ENCODE measurements at regions not wholly inside any gene's neighbourhood (a gene's known extent, or its start where the extent isn't known, plus 50 kb on each side); places are given as distances from the start of the nearest gene placed in this dataset.

DNA sequence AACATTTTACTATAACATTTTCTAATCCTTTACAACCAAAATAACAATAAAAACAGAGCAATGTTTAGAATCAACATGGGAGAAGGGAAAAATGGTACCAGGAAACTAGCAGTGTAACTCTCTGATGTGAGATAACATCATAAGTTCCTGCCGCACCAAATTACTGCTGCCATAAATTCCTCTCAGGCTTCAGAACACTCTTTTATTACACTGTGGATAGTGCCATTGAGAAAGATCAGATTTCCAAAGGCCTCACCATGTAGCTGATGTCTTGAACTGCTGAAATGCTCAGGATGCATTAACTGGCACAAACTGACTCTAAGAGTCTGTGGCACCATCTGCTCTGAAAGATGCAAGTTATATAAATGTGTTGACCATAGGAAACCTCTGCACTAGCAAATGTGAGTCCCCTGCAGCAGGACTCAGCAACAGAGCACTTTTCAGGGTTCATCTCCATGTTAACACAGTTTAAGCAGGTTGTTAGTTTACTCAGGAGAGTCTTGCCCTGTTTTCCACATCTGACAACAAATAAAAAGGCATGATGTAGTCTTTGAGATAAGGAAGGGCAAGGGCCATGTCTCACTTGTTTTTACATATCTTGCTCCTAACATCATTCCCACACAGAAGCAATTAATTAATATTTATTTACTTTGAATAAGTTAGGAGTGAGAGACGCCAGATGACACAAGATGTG lies 218.1 kb downstream of the CETN3 start:
- DNase-seq (ENCODE audit: low spot score) = no peak

DNA sequence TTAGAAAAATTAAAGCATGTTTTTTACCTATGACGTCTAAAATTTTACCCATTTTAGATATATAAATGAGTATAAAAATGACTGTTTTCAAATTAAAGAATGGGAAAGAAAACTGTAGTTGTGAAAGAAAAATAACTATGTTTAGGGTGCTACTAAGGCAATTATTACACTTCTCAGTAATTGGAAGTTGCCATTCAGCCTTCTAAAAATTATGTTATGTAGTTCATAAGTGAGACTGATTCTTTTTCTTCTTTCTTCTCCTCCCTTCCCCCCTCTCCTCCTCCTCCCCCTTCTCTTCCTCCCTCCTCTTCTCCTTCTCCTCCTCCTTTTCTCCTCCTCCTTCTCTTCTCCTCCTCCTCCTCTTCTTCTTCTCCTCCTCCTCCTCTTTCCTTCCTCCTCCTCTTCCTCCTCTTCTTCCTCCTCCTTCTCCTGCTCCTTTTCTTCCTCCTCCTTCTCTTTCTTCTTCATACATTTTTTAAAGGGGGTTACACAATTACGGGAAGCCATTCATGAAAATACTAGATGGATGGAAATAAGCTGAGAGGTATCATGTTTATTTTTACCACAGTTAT lies 223.6 kb downstream of the CETN3 start:
- no peak for DNase-seq (ENCODE audit: low spot score)

DNA sequence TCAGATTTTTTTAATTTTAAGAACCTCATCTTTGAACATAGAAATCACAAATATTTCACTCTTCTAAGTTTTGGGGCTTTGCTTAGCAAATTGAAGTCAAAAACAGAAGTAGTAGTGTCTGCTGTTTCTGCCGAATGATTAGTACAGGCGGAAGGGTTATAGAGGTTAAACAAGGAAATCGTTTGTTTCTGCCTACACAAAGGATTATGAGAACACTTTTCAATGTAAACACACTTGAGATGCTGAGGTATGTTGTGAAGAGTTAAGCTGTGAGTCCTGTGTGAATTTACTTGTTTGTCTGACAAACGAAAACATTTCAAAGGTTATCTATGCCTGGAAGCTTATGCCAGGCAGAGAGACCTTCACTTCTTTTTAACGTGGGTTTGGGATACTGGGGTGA lies 224.8 kb downstream of the CETN3 start:
- DNase-seq (ENCODE audit: low spot score) = no peak

DNA sequence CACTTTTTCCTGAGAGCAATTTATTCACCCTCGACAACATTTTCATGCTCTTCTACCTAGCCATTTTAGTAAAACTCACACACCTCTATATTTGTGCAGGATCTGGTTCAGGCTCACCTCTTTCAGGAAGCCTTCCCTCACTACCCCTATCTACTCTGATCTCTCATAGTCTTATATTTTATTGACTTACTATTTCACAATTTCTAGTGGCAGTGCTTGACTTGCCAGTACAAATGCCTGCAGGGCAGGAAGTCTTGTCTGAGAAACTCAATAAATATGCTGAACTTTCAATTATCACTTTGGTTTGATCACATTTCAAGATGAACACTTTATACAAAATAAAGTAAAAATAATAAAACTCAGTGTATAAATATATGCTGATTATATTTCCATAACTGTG lies 226.8 kb downstream of the CETN3 start:
- DNase-seq (ENCODE audit: low spot score) = no peak

DNA sequence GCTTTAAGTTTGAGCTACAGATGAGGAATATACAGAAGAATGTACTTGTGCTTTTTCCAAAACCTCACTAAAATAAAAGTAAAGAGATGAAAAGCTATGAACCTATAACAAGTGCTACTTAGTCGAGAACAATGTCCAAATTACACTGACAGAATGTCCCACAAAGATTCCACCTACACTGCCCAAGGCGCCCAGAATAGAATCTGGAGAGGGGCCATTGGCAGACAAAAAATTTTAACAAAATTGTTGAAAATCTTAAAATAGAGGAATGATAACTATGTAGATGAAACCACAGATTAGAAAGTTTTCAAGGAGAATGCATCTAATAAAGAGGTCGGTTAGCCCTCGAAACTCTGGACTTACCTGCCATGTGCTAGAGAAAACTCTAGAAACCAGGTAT lies 235.3 kb downstream of the CETN3 start:
- DNase-seq (ENCODE audit: low spot score) = no peak

DNA sequence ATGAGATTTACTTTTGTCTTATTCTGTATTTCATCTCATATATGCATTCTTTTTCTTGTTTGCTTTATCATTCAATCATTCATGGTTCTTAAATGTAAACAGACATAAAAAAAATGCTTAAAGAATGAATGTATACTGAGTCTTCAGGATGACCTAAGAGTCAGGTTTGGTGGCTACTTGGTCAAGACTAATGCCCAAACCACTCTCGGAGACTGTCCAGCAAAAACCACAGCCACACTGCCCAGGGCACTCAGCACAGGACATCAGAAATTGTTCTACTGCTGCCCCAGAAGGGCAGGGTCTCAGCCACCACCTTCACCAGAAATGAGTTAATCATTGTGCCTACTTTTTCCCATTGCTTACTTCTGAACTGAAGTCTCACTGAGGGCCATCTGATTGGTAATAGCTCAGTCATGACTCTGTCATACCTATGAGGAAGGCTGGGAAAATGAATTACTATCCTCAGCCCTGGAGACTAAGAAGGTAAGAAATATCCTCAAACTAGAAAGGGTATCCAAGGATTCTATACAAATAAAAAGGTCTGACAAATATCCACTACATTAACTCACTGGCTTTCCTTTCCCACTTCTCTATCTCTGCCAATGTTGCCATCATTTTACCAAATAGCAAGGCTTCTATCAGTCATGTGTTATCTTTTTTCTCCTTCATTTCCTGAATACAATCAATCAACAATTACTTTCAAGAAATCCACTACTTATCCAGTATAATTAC lies 236.1 kb downstream of the CETN3 start:
- DNase-seq (ENCODE audit: low spot score) = no peak

DNA sequence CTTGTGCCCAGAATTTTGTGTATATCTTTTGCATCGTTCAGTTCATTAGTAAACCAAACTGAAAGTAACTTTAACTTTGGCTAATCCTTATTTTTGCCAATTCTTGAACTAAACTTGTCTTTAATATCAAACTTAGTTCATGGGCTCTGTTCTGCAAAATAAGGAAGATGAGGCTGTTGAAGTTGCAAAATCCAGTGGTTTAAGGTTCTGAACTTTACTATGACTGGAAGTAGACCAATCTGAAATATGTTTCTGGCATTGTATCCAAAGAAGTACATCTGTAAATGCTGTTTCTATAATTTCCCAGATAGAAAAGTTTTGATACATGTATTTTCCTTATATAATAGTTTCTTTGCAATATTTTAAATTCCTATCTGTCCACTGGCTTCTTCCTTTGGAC lies 238.1 kb downstream of the CETN3 start:
- no peak for DNase-seq (ENCODE audit: low spot score)

DNA sequence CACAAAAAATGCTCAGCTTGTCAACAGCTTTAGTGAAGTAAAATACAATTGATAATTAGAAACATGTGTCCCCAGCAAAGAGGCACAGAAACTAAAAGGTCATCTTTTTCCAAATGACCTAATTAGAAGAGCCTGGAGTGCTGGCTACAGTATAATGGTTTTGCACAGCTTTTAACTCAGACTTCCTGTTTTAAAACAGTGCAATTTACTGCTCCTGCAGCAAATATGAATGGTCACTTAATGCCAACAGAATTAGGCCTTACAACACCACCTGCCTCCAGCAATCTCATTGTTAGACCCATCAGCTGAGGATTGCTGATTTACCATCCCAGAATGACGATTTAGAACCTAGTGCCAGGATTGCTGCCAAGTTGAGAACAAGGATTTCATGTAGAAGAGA lies 239.3 kb downstream of the CETN3 start:
- DNase-seq (ENCODE audit: low spot score) = no peak

DNA sequence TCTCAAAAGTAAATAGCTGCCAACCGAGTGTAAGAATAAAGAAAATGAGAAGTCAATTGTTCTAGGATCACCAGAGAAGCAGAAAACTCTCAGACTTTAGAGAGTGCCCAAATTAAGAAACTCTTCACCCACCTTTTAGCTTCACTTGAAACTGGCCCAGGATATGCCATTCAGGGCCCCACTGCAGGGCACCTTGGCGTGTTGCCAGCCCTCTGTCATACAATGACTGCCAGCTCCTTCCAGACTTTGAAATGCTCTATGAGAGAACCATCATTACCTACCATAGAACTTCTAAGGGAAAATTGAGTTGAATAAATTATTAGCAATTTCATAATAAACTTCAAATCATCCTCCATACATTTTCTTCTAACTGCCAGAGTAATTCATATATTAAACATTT lies 240.5 kb downstream of the CETN3 start:
- DNase-seq (ENCODE audit: low spot score) = no peak

DNA sequence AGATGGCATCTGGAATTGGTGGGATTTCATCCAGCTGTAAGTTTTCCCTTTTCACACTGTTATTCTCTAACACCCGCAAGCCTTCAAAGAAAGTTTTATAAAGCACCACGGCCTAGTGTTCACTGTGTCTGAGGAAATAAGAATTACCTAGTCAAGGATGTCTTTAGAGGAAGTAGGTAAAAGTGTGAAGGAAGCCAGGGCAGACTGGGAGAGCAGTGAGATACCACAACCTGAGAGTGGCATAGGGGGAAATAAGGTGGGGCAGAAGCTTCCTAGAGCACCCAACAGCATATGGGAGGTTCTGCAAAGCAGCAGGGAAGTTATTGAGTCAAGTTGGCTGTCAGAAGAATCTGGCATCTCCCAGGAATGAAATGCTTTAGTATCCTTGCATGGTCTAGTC lies 241.2 kb downstream of the CETN3 start:
- no peak for DNase-seq (ENCODE audit: low spot score)

DNA sequence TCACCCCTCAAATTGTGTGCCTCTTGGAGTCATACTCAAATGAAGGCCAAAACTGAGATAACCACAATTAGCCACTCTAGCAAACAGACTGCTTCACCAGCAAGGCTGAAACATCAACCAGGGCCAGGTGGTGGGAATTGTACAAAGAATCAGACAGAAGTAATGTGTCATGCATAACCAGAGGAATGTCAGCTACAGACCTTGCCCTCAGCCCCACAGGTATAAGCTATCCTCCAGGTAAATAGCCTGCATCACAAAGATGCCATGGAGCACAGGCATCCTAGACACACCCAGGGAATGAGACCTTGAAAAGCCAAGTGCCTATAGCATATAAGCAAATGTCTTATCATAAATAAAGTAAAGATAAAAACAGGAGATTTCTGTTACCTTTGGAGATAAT lies 242.7 kb downstream of the CETN3 start:
- DNase-seq (ENCODE audit: low spot score) = no peak

DNA sequence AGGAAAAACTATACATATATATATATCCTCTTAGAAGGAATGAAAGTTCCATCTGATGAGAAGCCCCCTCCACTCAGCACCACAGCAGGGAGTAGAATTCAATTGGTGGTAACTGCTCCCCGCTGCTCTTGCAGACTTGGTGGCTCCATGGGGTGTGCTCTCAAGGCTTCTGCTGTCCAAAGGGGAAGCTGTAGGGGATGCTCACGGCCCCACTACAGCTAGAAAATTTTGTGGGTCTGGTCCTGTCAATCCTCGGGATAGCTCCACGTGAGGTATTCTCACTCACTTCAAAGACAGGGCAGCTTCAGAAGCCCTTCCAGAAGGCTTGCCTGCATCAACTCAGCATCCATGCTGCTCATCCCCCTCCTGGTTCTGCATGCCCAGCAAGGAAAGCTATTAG lies 247.2 kb downstream of the CETN3 start:
- no peak for DNase-seq (ENCODE audit: low spot score)

DNA sequence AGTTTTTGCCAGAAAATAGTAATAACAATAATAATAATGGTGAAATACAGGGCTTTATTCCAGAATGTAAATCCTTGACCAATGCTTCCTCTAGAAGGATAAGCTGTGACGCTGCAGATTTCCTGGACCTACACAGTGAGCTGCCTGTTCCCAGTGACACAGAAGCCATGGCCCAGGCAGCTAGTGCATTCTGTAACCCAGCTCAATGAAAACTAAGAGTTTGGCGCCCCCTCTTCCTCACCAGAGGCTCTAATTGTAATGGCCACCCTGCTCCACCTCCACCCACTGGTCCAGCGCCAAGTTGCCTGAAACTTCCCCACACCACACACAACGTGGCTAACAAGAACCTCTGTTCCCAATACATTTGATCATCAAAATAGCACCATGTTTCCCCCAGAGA lies 248.1 kb downstream of the CETN3 start:
- peak; percentile 24 for DNase-seq (ENCODE audit: low spot score)

DNA sequence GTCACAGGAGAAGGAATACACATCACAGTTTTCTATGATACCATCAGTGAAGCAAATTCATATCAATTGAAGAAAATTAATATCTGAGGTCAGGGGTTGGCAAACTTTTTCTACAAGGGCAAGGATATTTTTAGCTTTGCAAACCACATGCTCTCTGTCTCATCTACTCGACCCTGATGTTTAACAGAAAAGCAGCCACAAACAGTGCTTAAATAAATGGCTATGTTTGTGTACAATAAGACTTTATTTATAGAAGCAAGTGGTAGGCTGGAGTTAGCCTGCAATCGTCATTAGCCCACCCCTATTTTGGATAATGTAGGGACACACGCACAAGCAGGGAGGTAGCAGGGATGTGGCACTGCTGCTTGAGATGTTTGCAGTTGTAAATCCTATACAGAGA lies 251.4 kb downstream of the CETN3 start:
- DNase-seq (ENCODE audit: low spot score) = no peak

DNA sequence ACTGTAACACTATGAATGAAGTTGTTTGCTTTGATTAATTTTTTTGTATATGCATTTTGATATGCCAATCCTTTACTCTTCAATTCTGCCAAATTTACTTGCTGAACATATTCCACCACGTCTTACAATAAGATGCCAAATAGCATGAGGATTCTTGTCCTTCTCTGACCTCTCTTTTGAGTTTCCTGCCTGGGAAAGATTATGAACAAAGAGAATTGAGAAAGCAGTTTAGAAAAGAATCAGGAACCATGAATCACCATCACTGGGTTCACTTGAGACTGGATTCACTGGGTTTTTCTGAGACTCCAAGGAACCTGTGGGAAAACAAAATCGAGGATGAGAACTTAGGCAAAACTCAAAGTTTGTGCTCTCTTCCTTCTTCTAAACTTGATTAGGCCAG lies 256.5 kb downstream of the CETN3 start:
- DNase-seq (ENCODE audit: low spot score) = no peak

DNA sequence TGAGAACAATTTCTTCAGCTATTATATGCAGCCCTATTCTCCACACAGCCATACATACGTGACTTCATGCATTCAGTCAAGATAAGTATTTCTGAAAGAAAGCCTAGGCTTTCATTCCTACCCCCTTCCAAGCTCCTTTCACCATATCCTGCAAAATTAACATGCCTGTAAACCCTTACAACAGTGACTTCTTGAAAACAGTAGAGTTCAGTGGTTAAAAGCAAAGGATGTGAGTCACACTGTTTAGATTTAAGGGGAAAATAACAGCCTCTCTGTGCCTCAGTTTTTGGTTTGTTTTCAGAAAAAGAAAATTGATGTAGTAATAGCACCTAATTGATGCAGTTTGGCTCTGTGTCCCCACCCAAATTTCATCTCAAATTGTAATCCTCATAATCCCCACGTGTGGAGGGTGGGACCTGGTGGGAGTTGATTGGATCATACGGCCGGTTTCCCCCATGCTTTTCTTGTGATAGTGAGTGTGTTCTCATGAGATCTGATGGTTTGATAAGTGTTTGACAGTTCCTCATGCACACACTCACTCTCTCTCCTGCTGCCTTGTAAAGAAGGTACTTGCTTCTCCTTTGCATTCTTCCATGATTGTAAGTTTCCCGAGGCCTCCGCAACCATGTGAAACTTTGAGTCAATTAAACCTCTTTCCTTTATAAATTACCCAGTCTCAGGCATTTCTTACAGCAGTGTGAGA lies 264.8 kb downstream of the CETN3 start:
- DNase-seq (ENCODE audit: low spot score) = peak; percentile 8

DNA sequence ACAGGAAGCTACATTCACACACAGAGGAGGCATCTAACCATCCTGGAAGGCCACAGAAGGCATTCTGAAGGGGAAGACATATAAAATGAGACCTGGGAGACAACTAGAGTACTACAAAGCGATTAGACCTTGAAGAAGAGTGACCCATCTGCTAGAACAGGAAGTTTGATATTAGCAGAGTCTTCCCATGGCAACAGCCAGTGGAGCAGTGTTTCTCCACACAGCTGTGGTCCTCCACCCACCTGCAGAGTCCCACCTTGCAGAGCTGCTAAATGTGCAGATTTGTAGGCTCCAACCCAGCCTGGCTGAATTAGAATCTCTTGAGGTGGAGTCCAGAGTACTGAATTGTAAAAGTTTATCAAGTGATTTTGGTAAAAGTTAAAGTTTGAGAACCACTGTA lies 267.0 kb downstream of the CETN3 start:
- DNase-seq (ENCODE audit: low spot score) = no peak

DNA sequence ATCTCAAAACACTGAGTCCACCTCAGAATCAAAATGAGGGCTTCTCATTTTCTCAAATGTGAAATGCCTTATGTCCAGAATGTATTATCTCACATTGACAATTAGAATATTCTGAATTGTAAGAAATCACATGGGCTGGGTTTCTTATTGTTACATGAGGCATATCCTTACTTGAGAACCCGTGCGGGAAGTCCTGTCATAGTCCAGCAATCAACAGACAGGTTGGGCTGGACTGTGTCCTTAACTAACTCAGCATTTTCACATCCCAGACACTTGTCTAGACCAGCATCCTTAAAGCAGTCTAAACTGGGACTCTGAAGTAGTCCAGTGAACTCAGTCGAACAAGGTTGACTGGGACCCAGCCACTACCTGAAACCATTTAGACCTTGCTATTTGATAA lies 267.6 kb downstream of the CETN3 start:
- DNase-seq (ENCODE audit: low spot score) = no peak

DNA sequence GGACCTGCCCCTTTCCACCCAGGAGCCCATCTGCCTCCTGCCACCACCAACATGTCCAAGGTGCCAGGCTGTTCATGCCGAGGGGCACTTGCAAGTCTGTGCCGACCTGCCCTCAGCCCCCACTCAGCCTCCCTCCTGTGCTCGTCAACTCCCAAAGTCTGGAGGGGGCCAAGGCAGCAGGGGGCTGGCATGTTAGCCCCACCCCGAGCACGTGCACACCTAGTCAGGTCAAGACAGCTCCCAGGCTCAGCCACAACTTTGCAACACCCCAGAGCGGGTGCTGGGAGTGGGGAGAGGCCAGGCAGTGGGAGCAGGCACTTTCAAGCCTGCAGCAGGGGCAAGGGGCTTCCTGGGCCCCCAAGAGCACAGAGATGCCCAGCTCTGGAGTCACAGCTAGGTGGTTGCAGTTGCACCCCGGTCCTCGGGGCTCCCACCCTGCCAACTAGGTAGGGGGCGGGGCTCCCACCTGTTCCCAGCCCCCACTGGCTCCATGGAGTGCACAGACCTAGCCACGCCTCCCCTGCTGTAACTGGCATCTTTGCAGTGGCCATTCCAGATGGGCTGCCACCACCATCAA lies 272.5 kb downstream of the CETN3 start:
- DNase-seq (ENCODE audit: low spot score) = no peak

DNA sequence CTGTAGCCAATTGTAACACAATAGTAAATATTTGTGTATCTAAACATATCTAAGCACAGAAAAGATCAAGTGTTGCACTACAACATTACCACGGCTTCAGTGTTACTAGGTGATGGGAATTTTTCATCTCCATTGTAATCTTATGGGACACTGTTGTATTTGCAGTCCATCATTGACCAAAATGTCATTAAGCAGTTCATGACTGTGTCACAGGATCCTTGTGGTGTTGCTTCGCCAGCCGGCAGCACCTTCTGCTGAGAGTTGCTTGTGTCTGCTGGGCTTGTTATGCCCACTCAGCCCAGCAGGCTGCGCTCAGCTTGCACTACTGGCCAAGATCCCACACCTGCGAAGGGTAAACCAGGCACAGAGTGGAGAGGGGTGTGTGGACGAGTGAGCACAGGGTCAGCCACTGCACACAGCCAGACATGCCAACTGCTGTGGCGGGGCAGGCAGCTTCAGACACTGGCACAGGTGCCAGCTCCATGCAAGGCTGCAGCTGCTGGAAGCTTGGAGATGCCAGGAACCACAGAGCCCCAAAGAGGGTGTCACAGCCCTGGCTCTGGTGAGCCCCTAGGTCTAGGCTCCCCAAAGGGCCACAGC lies 273.7 kb downstream of the CETN3 start:
- no peak for DNase-seq (ENCODE audit: low spot score)

DNA sequence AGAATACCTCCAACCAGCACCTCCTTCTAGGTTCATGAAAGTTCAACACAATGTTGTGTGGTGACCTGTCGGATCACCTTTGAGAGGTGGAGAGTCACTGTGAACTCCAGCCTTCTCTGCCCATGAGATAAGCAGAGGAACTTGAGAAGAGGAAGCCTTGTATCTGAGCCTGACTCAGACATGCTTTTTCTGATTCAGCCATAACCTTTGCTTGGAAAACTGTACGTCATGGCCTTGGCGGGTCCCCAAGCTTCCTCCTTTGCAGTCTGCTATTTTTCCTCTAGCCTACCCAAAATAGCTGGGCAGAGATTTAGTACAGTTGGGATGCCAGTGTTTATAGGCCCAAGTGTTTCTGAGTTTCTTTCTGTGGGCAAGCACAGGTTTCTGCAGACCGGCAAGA lies 274.7 kb downstream of the CETN3 start:
- DNase-seq (ENCODE audit: low spot score) = peak; percentile 31

DNA sequence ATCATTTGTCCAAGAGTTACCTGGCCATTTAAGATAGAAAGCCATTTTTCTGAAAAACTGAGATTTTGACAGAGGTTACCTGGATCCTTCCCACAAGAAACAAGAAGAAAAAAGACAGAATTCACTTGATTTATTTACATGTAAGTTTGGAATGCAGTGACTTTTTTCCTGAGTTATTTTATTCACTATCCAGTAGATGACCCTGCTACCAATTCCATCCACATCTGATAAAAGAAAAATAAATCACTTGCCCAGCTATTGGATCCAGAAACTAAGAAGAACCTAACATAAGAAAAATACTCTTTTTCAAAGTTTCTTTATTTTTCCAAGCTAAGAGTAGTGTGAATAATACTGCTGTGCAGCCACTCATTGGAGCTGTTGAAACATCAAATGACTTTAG lies 275.2 kb downstream of the CETN3 start:
- DNase-seq (ENCODE audit: low spot score) = no peak
